Trophoblast cell (in vitro differentiated cells and primary cell): ENCODE measurements at regions not wholly inside any gene's neighbourhood (a gene's known extent, or its start where the extent isn't known, plus 50 kb on each side); places are given as distances from the start of the nearest gene placed in this dataset.
"Not testable (repeated sequence)": the region's sequence is repeated elsewhere in the genome, so short reads cannot be mapped to it uniquely, and the experiment has no call there.

Source experiments
- DNase-seq, 2 donors: peaks; one replicate each; pipeline ENCODE4 v3.0.0-alpha.2; 2016
- H2AFZ ChIP-seq: 2 replicates; pipeline ENCODE4 v1.6.1; 2013; ENCODE audit warnings: low read length, moderate library complexity, mild to moderate bottlenecking; ENCODE audit not compliant: insufficient read depth, poor library complexity
- H2AK5ac ChIP-seq: 2 replicates; pipeline ENCODE4 v1.6.1; 2013; ENCODE audit warnings: mild to moderate bottlenecking, low read length
- H2BK120ac ChIP-seq: 2 replicates; pipeline ENCODE4 v1.6.1; 2013; ENCODE audit warnings: low read length, mild to moderate bottlenecking, moderate library complexity; ENCODE audit not compliant: insufficient read depth, poor library complexity
- H2BK12ac ChIP-seq: 2 replicates; pipeline ENCODE4 v1.6.1; 2013; ENCODE audit warnings: mild to moderate bottlenecking, low read length, moderate library complexity
- H2BK5ac ChIP-seq: 2 replicates; pipeline ENCODE4 v1.6.1; 2013; ENCODE audit warnings: low read length, low read depth, moderate library complexity, mild to moderate bottlenecking; ENCODE audit not compliant: poor library complexity
- H3K14ac ChIP-seq: 2 replicates; pipeline ENCODE4 v1.6.1; 2013; ENCODE audit warnings: mild to moderate bottlenecking, low read length
- H3K18ac ChIP-seq: 2 replicates; pipeline ENCODE4 v1.6.1; 2013; ENCODE audit warnings: mild to moderate bottlenecking, low read length
- H3K23ac ChIP-seq: 2 replicates; pipeline ENCODE4 v1.6.1; 2013; ENCODE audit warnings: low read length
- H3K27ac ChIP-seq: 2 replicates; pipeline ENCODE4 v1.5.1; 2013; ENCODE audit warnings: low read depth, mild to moderate bottlenecking, inconsistent platforms, low read length, moderate library complexity
- H3K27me3 ChIP-seq: 2 replicates; pipeline ENCODE4 v1.6.1; 2013; ENCODE audit warnings: inconsistent platforms, mild to moderate bottlenecking, low read length, moderate library complexity; ENCODE audit not compliant: insufficient read depth
- H3K36me3 ChIP-seq, 2 experiments: 1 replicate in 1 of 2; 2 replicates in 1 of 2; pipeline ENCODE4 v1.6.1; 2013; ENCODE audit warnings: low read length in 2 of 2, mild to moderate bottlenecking in 2 of 2, moderate library complexity in 1 of 2; ENCODE audit not compliant: insufficient read depth in 2 of 2, control insufficient read depth in 1 of 2
- H3K4ac ChIP-seq: 2 replicates; pipeline ENCODE4 v1.6.1; 2013; ENCODE audit warnings: low read depth, mild to moderate bottlenecking, low read length, moderate library complexity
- H3K4me1 ChIP-seq, 2 experiments: 1 replicate in 1 of 2; 2 replicates in 1 of 2; pipeline ENCODE4 v1.6.1; 2013; ENCODE audit warnings: low read length in 2 of 2, mild to moderate bottlenecking in 2 of 2, moderate library complexity in 1 of 2; ENCODE audit not compliant: insufficient read depth in 2 of 2, control insufficient read depth in 1 of 2
- H3K4me2 ChIP-seq: 2 replicates; pipeline ENCODE4 v1.6.1; 2013; ENCODE audit warnings: inconsistent platforms, mild to moderate bottlenecking, low read length, moderate library complexity
- H3K4me3 ChIP-seq: 2 replicates; pipeline ENCODE4 v1.5.1; 2013; ENCODE audit warnings: mild to moderate bottlenecking, low read depth, low read length, inconsistent platforms
- H3K79me1 ChIP-seq: one replicate; pipeline ENCODE4 v1.6.1; 2013; ENCODE audit warnings: low read length
- H3K79me2 ChIP-seq: 2 replicates; pipeline ENCODE4 v1.6.1; 2013; ENCODE audit warnings: low read length, mild to moderate bottlenecking; ENCODE audit not compliant: control insufficient read depth, insufficient read depth, poor library complexity
- H3K9ac ChIP-seq: 2 replicates; pipeline ENCODE4 v1.6.1; 2013; ENCODE audit warnings: mild to moderate bottlenecking, low read length
- H3K9me3 ChIP-seq: 2 replicates; pipeline ENCODE4 v1.6.1; 2013; ENCODE audit warnings: low read depth, mild to moderate bottlenecking, control low read depth, inconsistent platforms, low read length; ENCODE audit not compliant: insufficient read depth
- H4K12ac ChIP-seq: 2 replicates; pipeline ENCODE4 v1.6.1; 2013; ENCODE audit warnings: low read depth, mild to moderate bottlenecking, low read length, moderate library complexity
- H4K8ac ChIP-seq: 2 replicates; pipeline ENCODE4 v1.6.1; 2013; ENCODE audit warnings: low read depth, mild to moderate bottlenecking, low read length, moderate library complexity
- H4K91ac ChIP-seq: one replicate; pipeline ENCODE4 v1.6.1; 2013; ENCODE audit warnings: low read depth, mild to moderate bottlenecking, low read length, moderate library complexity
- WGBS: extraction: QIAGEN DNeasy Blood & Tissue Kit; methylation state at CpG from one replicate; pipeline ENCODE4 v1.1.7; 2013; ENCODE audit warnings: missing lambda C conversion rate; ENCODE audit not compliant: insufficient read length, insufficient coverage; ENCODE audit errors: extremely low coverage; 5-methylcytosine and 5-hydroxymethylcytosine counted together

DNA sequence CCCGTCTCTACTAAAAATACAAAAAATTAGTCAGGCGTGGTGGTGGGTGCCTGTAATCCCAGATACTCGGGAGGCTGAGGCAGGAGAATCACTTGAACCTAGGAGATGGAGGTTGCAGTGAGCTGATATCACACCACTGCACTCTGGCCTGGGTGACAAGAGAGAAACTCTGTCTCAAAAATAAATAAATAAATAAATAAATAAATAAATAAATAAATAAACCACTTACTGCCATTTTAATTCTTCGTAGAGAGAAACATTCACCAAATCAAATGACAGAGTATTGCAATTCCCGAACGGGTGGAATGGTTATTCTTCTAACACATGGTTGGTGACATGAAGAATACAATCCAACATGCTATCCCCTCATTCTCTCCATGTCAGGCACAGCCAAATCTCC is 754.3 kb upstream of the AUTS2 start:
- DNase-seq, H3K9me3 ChIP-seq, H2BK12ac ChIP-seq, H3K4me2 ChIP-seq, H3K4me3 ChIP-seq, H3K79me1 ChIP-seq, H3K27ac ChIP-seq, H3K79me2 ChIP-seq, H4K8ac ChIP-seq, H3K4me1 ChIP-seq, H3K9ac ChIP-seq, H2AK5ac ChIP-seq, H3K4ac ChIP-seq, H4K12ac ChIP-seq, H3K23ac ChIP-seq, H4K91ac ChIP-seq, H3K18ac ChIP-seq, H3K27me3 ChIP-seq, H3K14ac ChIP-seq, H2BK120ac ChIP-seq, H2AFZ ChIP-seq, H3K36me3 ChIP-seq, H2BK5ac ChIP-seq: not testable (repeated sequence)
- WGBS, result no CpG with 5 or more reads among the region's 6 CpGs

DNA sequence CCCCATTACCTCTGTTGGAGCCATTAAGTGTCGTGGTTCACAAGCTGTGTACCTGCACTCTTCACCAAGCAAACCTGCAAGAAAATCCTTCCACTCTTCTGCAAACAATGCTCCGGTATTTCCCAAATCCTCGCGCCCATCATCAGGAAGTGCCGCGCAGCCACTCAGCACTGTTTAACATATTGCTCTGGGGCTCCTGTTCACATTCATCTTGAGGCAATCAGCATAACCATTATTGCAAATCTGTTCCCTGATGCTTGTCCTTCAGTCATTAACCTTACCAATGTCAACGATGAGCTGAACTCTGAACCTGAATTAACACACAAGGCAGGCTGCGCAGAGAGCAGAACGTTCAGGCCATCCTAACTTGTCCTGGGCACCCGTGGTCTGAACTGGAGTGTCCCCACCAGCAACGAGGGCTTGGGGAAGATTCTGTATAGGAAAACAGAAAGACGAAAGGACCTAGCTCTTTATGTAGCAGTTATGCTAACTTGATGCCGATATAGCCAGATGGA is 751.4 kb upstream of the AUTS2 start:
- H3K9ac ChIP-seq, result no peak overlapping the region
- H3K4ac ChIP-seq, result no peak overlapping the region
- H3K4me1 ChIP-seq, result no peaks in the 10 kb centered on the region
- H3K23ac ChIP-seq, result no peak overlapping the region
- H4K91ac ChIP-seq, result no peak overlapping the region
- WGBS, result no CpG with 5 or more reads among the region's 13 CpGs
- no peak overlapping the region for H2BK5ac ChIP-seq
- H4K12ac ChIP-seq, result no peak overlapping the region
- no peak overlapping the region for H3K14ac ChIP-seq
- no peak overlapping the region for H3K4me3 ChIP-seq
- H2BK120ac ChIP-seq, result no peak overlapping the region
- no peaks in the 10 kb centered on the region for H3K36me3 ChIP-seq
- no peak overlapping the region for H4K8ac ChIP-seq
- no peak overlapping the region for H2AFZ ChIP-seq
- no peak for DNase-seq
- no peak overlapping the region for H3K18ac ChIP-seq
- H2BK12ac ChIP-seq, result no peak overlapping the region
- H3K27me3 ChIP-seq, result no peaks in the 10 kb centered on the region
- H3K9me3 ChIP-seq, result no peaks in the 10 kb centered on the region
- H3K79me1 ChIP-seq, result no peaks in the 10 kb centered on the region
- no peak overlapping the region for H3K27ac ChIP-seq
- no peak overlapping the region for H2AK5ac ChIP-seq
- H3K4me2 ChIP-seq, result no peak overlapping the region
- H3K79me2 ChIP-seq, result no peaks in the 10 kb centered on the region

DNA sequence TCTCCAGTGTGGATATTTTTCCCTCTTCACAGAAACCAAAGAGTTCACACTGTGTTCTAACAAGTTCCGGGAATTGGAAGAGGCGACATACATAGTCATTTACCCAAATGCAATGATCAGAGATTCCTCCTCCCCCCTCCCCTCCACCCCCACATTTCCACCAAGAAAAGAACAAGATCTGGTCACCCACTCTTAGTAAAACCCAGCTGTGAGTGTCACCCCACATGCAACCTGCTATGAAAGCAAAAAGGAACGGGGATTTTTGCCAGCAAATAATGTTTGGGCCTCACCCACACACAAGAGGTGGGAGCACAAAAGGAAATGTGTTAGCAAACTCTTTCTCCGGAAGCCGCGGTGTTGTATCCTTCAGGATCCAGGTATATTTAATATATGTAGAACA is 745.0 kb upstream of the AUTS2 start:
- no peak overlapping the region for H3K14ac ChIP-seq
- no peak overlapping the region for H2AFZ ChIP-seq
- DNase-seq, result no peak
- H3K27me3 ChIP-seq, result no peaks in the 10 kb centered on the region
- H3K23ac ChIP-seq, result no peak overlapping the region
- H3K4me1 ChIP-seq, result no peaks in the 10 kb centered on the region
- H2BK12ac ChIP-seq, result no peak overlapping the region
- no peak overlapping the region for H3K27ac ChIP-seq
- H2BK120ac ChIP-seq, result no peak overlapping the region
- H3K4me2 ChIP-seq, result no peak overlapping the region
- H3K79me2 ChIP-seq, result no peaks in the 10 kb centered on the region
- no peaks in the 10 kb centered on the region for H3K36me3 ChIP-seq
- no peak overlapping the region for H4K91ac ChIP-seq
- no peak overlapping the region for H3K4ac ChIP-seq
- no peak overlapping the region for H4K12ac ChIP-seq
- no peak overlapping the region for H3K18ac ChIP-seq
- no peak overlapping the region for H3K9ac ChIP-seq
- no peak overlapping the region for H2BK5ac ChIP-seq
- no peaks in the 10 kb centered on the region for H3K9me3 ChIP-seq
- H3K4me3 ChIP-seq, result no peak overlapping the region
- no peak overlapping the region for H4K8ac ChIP-seq
- WGBS, result no CpG with 5 or more reads among the region's 6 CpGs
- no peaks in the 10 kb centered on the region for H3K79me1 ChIP-seq
- H2AK5ac ChIP-seq, result no peak overlapping the region

DNA sequence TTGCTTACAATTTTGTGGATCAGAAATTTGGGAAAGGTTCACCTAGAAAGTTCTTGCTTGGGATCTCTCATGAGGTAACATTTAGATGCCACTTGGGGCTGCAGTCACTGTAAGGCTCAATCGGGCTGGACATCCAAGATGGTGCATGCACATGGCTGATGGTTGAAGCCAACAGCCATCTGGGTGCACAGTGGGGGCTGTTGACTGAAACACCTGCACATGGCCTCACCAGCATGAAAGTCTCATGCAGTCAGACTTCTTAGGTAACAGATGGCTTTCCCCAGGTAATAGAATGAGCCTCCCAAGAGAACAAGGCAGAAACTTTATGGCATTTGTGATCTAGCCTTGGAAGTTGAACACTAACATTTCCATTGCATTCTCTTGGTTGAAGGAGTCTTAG is 740.7 kb upstream of the AUTS2 start:
- no peak overlapping the region for H2AK5ac ChIP-seq
- no peak overlapping the region for H3K9ac ChIP-seq
- no peaks in the 10 kb centered on the region for H3K79me2 ChIP-seq
- no peak overlapping the region for H2AFZ ChIP-seq
- H4K91ac ChIP-seq, result no peak overlapping the region
- no peak overlapping the region for H3K23ac ChIP-seq
- no peak overlapping the region for H2BK12ac ChIP-seq
- no peak overlapping the region for H3K4me3 ChIP-seq
- H3K27ac ChIP-seq, result no peak overlapping the region
- no peaks in the 10 kb centered on the region for H3K27me3 ChIP-seq
- no peaks in the 10 kb centered on the region for H3K4me1 ChIP-seq
- no peak overlapping the region for H4K8ac ChIP-seq
- no CpG with 5 or more reads among the region's 1 CpG for WGBS
- no peaks in the 10 kb centered on the region for H3K36me3 ChIP-seq
- DNase-seq, result no peak
- H3K79me1 ChIP-seq, result no peaks in the 10 kb centered on the region
- H3K9me3 ChIP-seq, result no peaks in the 10 kb centered on the region
- H2BK120ac ChIP-seq, result no peak overlapping the region
- no peak overlapping the region for H3K14ac ChIP-seq
- no peak overlapping the region for H2BK5ac ChIP-seq
- H4K12ac ChIP-seq, result no peak overlapping the region
- H3K4ac ChIP-seq, result no peak overlapping the region
- no peak overlapping the region for H3K18ac ChIP-seq
- H3K4me2 ChIP-seq, result no peak overlapping the region
